ENCODE measurements at regions not wholly inside any gene's neighbourhood (a gene's known extent, or its start where the extent isn't known, plus 50 kb on each side); places are given as distances from the start of the nearest gene placed in this dataset.

DNA sequence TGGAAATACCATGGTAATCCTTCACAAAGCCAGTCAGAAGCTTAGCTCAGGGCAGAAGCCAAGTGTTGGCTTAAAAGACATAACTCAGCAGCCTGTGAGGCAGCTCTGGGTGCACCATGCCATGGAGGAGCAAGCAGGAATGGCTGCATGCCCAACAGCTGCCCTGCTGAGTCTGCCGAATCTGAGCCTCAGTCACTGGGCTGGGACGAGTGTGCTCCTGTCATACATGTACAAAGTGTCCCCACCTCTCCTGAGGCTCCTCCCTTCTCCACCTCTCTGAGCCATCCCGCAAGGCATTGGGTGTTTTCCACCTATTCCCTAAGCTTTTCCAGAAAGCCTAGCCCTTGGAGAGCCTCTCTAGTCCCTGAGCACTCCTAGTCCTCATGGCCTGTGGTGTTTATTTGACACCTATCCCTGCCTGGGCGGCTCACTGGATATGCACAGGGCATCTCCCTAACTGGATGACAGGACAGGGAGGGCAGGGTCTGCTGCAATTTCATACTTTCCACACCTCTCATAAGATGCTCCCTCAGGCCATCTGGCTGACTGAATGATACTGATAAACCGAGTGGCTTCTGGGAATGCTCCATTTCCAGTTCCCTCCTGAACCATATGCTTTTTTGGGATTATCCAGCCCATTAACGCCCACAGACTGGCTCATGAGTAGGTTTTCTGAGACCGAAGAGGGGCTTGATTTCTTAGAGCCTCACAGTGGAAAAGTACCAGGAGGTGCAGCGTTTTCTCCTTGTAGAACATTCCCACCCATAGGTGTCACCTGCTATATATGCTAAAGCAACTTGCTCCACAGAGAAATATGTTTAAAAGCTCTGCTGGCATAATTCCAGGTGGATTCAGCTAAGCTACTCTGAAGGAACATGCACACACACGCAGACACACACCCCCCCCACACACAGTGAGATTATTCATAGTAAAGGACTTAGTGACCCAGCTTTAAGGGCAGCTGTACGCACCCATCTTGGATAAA is 199.3 kb downstream of the SNX10 start:
- no peaks in the 10 kb centered on the region for H3K9me3 ChIP-seq (replicated peaks; ENCODE audit: control insufficient read depth, insufficient read depth, low read depth, low read length)
- no peak overlapping the region for H3K27ac ChIP-seq (ENCODE audit: extremely low read depth, low read depth, low read length)
- H4K20me1 ChIP-seq (replicated peaks; ENCODE audit: control insufficient read depth, insufficient read depth, low read length), result no peaks in the 10 kb centered on the region
- intact Hi-C loops (cut with micrococcal nuclease) (no loop called here), in situ Hi-C loops (cut with MboI) (loop anchor here (25.0 kb wide), 1 partner anchor 104 kb away; no protein-coding TSS in a partner anchor)
- WGBS (ENCODE audit: insufficient coverage, low coverage, missing lambda C conversion rate), result 1% methylated on average over 10 of the region's 10 CpGs
- H3K9me1 ChIP-seq (ENCODE audit: control insufficient read depth, insufficient read depth, low read length), result no peaks in the 10 kb centered on the region
- H3K9ac ChIP-seq (ENCODE audit: insufficient read depth in 1 of 2, low read depth in 2 of 2, low read length in 2 of 2), result no peak overlapping the region
- CTCF ChIA-PET (ENCODE audit: low intra/inter-chr PET ratio), result no interaction called here
- H3K79me2 ChIP-seq (ENCODE audit: control insufficient read depth, insufficient read depth, low read length), result no peaks in the 10 kb centered on the region
- H3K4me3 ChIP-seq, result no peak overlapping the region
- ATAC-seq, result no peak
- no peak overlapping the region for H2AFZ ChIP-seq (ENCODE audit: low read depth, low read length)
- no peak overlapping the region for H3K4me2 ChIP-seq (ENCODE audit: insufficient read depth, low read length)
- peaks cover 34 to 52% of the 10 kb centered on the region in 2 experiments for H3K27me3 ChIP-seq (ENCODE audit: control insufficient read depth in 2 of 2, insufficient read depth in 2 of 2, low read length in 2 of 2)
- FAIRE-seq, result no peak
- TF ChIP-seq PHB2 (IDR thresholded peaks at IDR 0.05; ENCODE audit: low read depth) (no peak), POLR3G (IDR thresholded peaks at IDR 0.05; ENCODE audit: extremely low read depth, insufficient read length, insufficient replicate concordance) (no peak), TRIM28 (IDR thresholded peaks at IDR 0.05) (no peak), HNRNPLL (IDR thresholded peaks at IDR 0.05; ENCODE audit: low read depth, low read length, poor library complexity, severe bottlenecking) (no peak), POLR2AphosphoS5 (IDR thresholded peaks at IDR 0.05; ENCODE audit: control insufficient read depth, insufficient read depth, low read depth, low read length) (no peak)
- TF ChIP-seq, protein P1, sequence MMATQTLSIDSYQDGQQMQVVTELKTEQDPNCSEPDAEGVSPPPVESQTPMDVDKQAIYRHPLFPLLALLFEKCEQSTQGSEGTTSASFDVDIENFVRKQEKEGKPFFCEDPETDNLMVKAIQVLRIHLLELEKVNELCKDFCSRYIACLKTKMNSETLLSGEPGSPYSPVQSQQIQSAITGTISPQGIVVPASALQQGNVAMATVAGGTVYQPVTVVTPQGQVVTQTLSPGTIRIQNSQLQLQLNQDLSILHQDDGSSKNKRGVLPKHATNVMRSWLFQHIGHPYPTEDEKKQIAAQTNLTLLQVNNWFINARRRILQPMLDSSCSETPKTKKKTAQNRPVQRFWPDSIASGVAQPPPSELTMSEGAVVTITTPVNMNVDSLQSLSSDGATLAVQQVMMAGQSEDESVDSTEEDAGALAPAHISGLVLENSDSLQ (IDR thresholded peaks at IDR 0.05), result no peak
- TF ChIP-seq, protein P2, sequence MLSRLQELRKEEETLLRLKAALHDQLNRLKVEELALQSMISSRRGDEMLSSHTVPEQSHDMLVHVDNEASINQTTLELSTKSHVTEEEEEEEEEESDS (CRISPR knock-in tag; IDR thresholded peaks at IDR 0.05), result no peak
- TF ChIP-seq, protein P3, sequence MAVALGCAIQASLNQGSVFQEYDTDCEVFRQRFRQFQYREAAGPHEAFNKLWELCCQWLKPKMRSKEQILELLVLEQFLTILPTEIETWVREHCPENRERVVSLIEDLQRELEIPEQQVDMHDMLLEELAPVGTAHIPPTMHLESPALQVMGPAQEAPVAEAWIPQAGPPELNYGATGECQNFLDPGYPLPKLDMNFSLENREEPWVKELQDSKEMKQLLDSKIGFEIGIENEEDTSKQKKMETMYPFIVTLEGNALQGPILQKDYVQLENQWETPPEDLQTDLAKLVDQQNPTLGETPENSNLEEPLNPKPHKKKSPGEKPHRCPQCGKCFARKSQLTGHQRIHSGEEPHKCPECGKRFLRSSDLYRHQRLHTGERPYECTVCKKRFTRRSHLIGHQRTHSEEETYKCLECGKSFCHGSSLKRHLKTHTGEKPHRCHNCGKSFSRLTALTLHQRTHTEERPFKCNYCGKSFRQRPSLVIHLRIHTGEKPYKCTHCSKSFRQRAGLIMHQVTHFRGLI (CRISPR knock-in tag; IDR thresholded peaks at IDR 0.05), result no peak
- TF ChIP-seq, protein P4, sequence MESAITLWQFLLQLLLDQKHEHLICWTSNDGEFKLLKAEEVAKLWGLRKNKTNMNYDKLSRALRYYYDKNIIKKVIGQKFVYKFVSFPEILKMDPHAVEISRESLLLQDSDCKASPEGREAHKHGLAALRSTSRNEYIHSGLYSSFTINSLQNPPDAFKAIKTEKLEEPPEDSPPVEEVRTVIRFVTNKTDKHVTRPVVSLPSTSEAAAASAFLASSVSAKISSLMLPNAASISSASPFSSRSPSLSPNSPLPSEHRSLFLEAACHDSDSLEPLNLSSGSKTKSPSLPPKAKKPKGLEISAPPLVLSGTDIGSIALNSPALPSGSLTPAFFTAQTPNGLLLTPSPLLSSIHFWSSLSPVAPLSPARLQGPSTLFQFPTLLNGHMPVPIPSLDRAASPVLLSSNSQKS (CRISPR knock-in tag; IDR thresholded peaks at IDR 0.05), result no peak
- POLR2A ChIA-PET, result interaction anchor here (0.9 kb wide), 2 partner anchors 8 to 18 kb away, joined by 3 to 9 read pairs; no protein-coding TSS in a partner anchor
- no peaks in the 10 kb centered on the region for H3K36me3 ChIP-seq (ENCODE audit: control insufficient read depth, insufficient read depth, low read length)
- no peak for DNase-seq (ENCODE audit: extremely low read depth in 1 of 4, low spot score in 3 of 4)
- H3K4me1 ChIP-seq (replicated peaks in 1 of 2; ENCODE audit: control insufficient read depth in 2 of 2, insufficient read depth in 2 of 2, low read length in 2 of 2), result no peaks in the 10 kb centered on the region
- BruUV-seq (replicated peaks), result no TSS peak

Measured in K562 (cell line).